Stimulated activated CD8-positive, alpha-beta memory T cell treated with anti-CD3 and anti-CD28 coated beads, Interleukin-4, amount 100 ng/mL, for 1 hour (primary cell): ENCODE measurements at regions not wholly inside any gene's neighbourhood (a gene's known extent, or its start where the extent isn't known, plus 50 kb on each side); places are given as distances from the start of the nearest gene placed in this dataset.
A peak's percentile ranks its signal among the peaks of the same experiment; 100 is the strongest.
"Not testable (repeated sequence)": the region's sequence is repeated elsewhere in the genome, so short reads cannot be mapped to it uniquely, and the experiment has no call there.

Experiments
- DNase-seq, 2 donors: peaks; one replicate each; pipeline ENCODE4 v3.0.0-alpha.2; 2020; ENCODE audit warnings: low read depth in 2 of 2, low spot score in 1 of 2

- DNase-seq, result not testable (repeated sequence)
These were observed 362.1 kb downstream of the TYW1 start for GRCh38 chr7:67358738-67359137.

GRCh38 chr7:67359900-67360299 lies 363.3 kb downstream of the TYW1 start:
- DNase-seq, result no peak

GRCh38 chr7:67361150-67361549 lies 364.5 kb downstream of the TYW1 start:
- no peak for DNase-seq

- no peak for DNase-seq
These were observed 367.9 kb downstream of the TYW1 start for GRCh38 chr7:67364441-67365017.

- peak in 1 of 2 donors; percentile 6 for DNase-seq
These were observed 375.0 kb downstream of the TYW1 start for GRCh38 chr7:67371429-67372305.

- DNase-seq, result not testable (repeated sequence)
These were observed 376.8 kb downstream of the TYW1 start for GRCh38 chr7:67373389-67373788.

GRCh38 chr7:67375427-67375826 lies 378.8 kb downstream of the TYW1 start:
- no peak for DNase-seq

GRCh38 chr7:67377939-67378862 lies 381.6 kb downstream of the TYW1 start:
- DNase-seq, result peak in 1 of 2 donors; percentile 11

- DNase-seq, result no peak
These were observed 383.7 kb downstream of the TYW1 start for GRCh38 chr7:67380326-67380725.

- no peak for DNase-seq
These were observed 384.2 kb downstream of the TYW1 start for GRCh38 chr7:67380858-67381257.

GRCh38 chr7:67387851-67388250 lies 391.2 kb downstream of the TYW1 start:
- no peak for DNase-seq

- DNase-seq, result no peak
These were observed 394.5 kb downstream of the TYW1 start for GRCh38 chr7:67391168-67391567.

GRCh38 chr7:67392596-67393438 lies 396.2 kb downstream of the TYW1 start:
- DNase-seq, result no peak

- DNase-seq, result no peak
These were observed 397.3 kb downstream of the TYW1 start for GRCh38 chr7:67393903-67394302.

- no peak for DNase-seq
These were observed 402.3 kb downstream of the TYW1 start for GRCh38 chr7:67398916-67399315.

- no peak for DNase-seq
These were observed 404.9 kb downstream of the TYW1 start for GRCh38 chr7:67401492-67401891.

GRCh38 chr7:67402280-67402679 lies 405.6 kb downstream of the TYW1 start:
- DNase-seq, result no peak

- no peak for DNase-seq
These were observed 410.3 kb downstream of the TYW1 start for GRCh38 chr7:67406976-67407375.

- no peak for DNase-seq
These were observed 410.9 kb downstream of the TYW1 start for GRCh38 chr7:67407392-67408071.

- no peak for DNase-seq
These were observed 411.5 kb downstream of the TYW1 start for GRCh38 chr7:67408109-67408508.
